Stimulated activated CD8-positive, alpha-beta memory T cell treated with anti-CD3 and anti-CD28 coated beads, Interleukin-12 subunit alpha, Interleukin-12 subunit beta, amount 100 ng/mL, for 1 hour (primary cell): ENCODE measurements at regions not wholly inside any gene's neighbourhood (a gene's known extent, or its start where the extent isn't known, plus 50 kb on each side); places are given as distances from the start of the nearest gene placed in this dataset.

Experiments
- DNase-seq: peaks from one replicate; pipeline ENCODE4 v3.0.0-alpha.2; 2020; ENCODE audit warnings: low read depth

GRCh38 chr7:79868010-79868409 is 266.6 kb upstream of the GNAI1 start:
- no peak for DNase-seq

- DNase-seq = no peak
These were observed 272.0 kb upstream of the GNAI1 start for GRCh38 chr7:79862447-79863210.

GRCh38 chr7:79855172-79855571 is 279.5 kb upstream of the GNAI1 start:
- no peak for DNase-seq

- no peak for DNase-seq
These were observed 280.0 kb upstream of the GNAI1 start for GRCh38 chr7:79854621-79855020.

- DNase-seq = no peak
These were observed 296.7 kb upstream of the GNAI1 start for GRCh38 chr7:79837915-79838314.

- DNase-seq = no peak
These were observed 301.0 kb upstream of the GNAI1 start for GRCh38 chr7:79833616-79834015.

GRCh38 chr7:79828866-79829265 is 305.8 kb upstream of the GNAI1 start:
- DNase-seq = no peak

- no peak for DNase-seq
These were observed 311.2 kb upstream of the GNAI1 start for GRCh38 chr7:79823246-79823951.

GRCh38 chr7:79822620-79823240 is 311.9 kb upstream of the GNAI1 start:
- DNase-seq = no peak

GRCh38 chr7:79820387-79820786 is 314.2 kb upstream of the GNAI1 start:
- no peak for DNase-seq

GRCh38 chr7:79810916-79811315 is 323.7 kb upstream of the GNAI1 start:
- no peak for DNase-seq

- DNase-seq = no peak
These were observed 328.4 kb upstream of the GNAI1 start for GRCh38 chr7:79806161-79806734.

- no peak for DNase-seq
These were observed 337.3 kb upstream of the MAGI2 start for GRCh38 chr7:79790656-79791262.

GRCh38 chr7:79789584-79790345 is 336.3 kb upstream of the MAGI2 start:
- no peak for DNase-seq

- DNase-seq = no peak
These were observed 334.2 kb upstream of the MAGI2 start for GRCh38 chr7:79787623-79788022.

- DNase-seq = no peak
These were observed 333.6 kb upstream of the MAGI2 start for GRCh38 chr7:79787096-79787495.

GRCh38 chr7:79786187-79786586 is 332.7 kb upstream of the MAGI2 start:
- DNase-seq = no peak

- no peak for DNase-seq
These were observed 332.1 kb upstream of the MAGI2 start for GRCh38 chr7:79785556-79785955.

GRCh38 chr7:79782906-79783305 is 329.4 kb upstream of the MAGI2 start:
- DNase-seq = no peak

- DNase-seq = no peak
These were observed 328.8 kb upstream of the MAGI2 start for GRCh38 chr7:79782256-79782655.

- no peak for DNase-seq
These were observed 328.2 kb upstream of the MAGI2 start for GRCh38 chr7:79781716-79782115.
